Liver (tissue), 8 donors: ENCODE measurements at regions not wholly inside any gene's neighbourhood (a gene's known extent, or its start where the extent isn't known, plus 50 kb on each side); places are given as distances from the start of the nearest gene placed in this dataset.

Experiments used
- DNase-seq: peaks from one replicate; pipeline ENCODE4 v3.0.0-alpha.2; 2017; ENCODE audit warnings: low spot score
- H3K27ac ChIP-seq, 2 donors: one replicate each; pipeline ENCODE4 v1.7.0; 2013; ENCODE audit warnings: inconsistent platforms in 2 of 2, low read length in 2 of 2, control low read depth in 1 of 2, low read depth in 1 of 2, mild to moderate bottlenecking in 1 of 2
- H3K27me3 ChIP-seq, 4 donors: one replicate each; pipeline versions ENCODE4 v1.6.1 to v1.7.0; 2013; ENCODE audit warnings: low read length in 3 of 4, inconsistent platforms in 1 of 4, mild to moderate bottlenecking in 1 of 4, moderate library complexity in 1 of 4; ENCODE audit not compliant: control insufficient read depth in 4 of 4, insufficient read depth in 4 of 4
- H3K36me3 ChIP-seq, 4 donors: one replicate each; pipeline versions ENCODE4 v1.6.1 to v1.7.0; 2013; ENCODE audit warnings: low read length in 3 of 4, mild to moderate bottlenecking in 3 of 4, low read depth in 1 of 4, moderate library complexity in 1 of 4; ENCODE audit not compliant: control insufficient read depth in 4 of 4, insufficient read depth in 3 of 4
- H3K4me1 ChIP-seq, 4 donors: one replicate each; pipeline versions ENCODE4 v1.6.1 to v1.7.0; 2013; ENCODE audit warnings: low read length in 3 of 4, mild to moderate bottlenecking in 3 of 4, moderate library complexity in 1 of 4; ENCODE audit not compliant: control insufficient read depth in 4 of 4, insufficient read depth in 4 of 4
- H3K4me3 ChIP-seq, 3 donors: one replicate each; pipeline versions ENCODE4 v1.6.1 to v1.7.0; 2013; ENCODE audit warnings: low read length in 3 of 3, control low read depth in 1 of 3, low read depth in 1 of 3, mild to moderate bottlenecking in 1 of 3
- H3K9ac ChIP-seq, 2 donors: one replicate each; pipeline ENCODE4 v1.7.0; 2013; ENCODE audit warnings: low read length in 2 of 2, mild to moderate bottlenecking in 2 of 2, moderate library complexity in 2 of 2, control low read depth in 1 of 2, low read depth in 1 of 2
- H3K9me3 ChIP-seq, 4 donors: one replicate each; pipeline versions ENCODE4 v1.6.1 to v1.7.0; 2013; ENCODE audit warnings: low read length in 3 of 4; ENCODE audit not compliant: control insufficient read depth in 4 of 4
- ATF3 ChIP-seq: IDR thresholded peaks from 2 replicates; pipeline ENCODE4 v1.6.1; 2016; ENCODE audit warnings: antibody characterized with exemption
- FOXA1 ChIP-seq: IDR thresholded peaks from 2 replicates; pipeline ENCODE4 v1.6.1; 2016; ENCODE audit warnings: antibody characterized with exemption
- FOXA2 ChIP-seq: IDR thresholded peaks from 2 replicates; pipeline ENCODE4 v1.6.1; 2016; ENCODE audit warnings: antibody characterized with exemption
- GABPA ChIP-seq, 2 donors: IDR thresholded peaks in 1 of 2; conservative IDR thresholded peaks in 1 of 2; 2 replicates each; pipeline ENCODE4 v1.6.1; 2016; ENCODE audit warnings: antibody characterized with exemption in 2 of 2, mild to moderate bottlenecking in 1 of 2, moderate library complexity in 1 of 2
- JUND ChIP-seq, 2 donors: IDR thresholded peaks; 2 replicates each; pipeline ENCODE4 v1.6.1; 2016; ENCODE audit warnings: antibody characterized with exemption in 2 of 2
- MAX ChIP-seq: IDR thresholded peaks from 2 replicates; pipeline ENCODE4 v1.6.1; 2016; ENCODE audit warnings: antibody characterized with exemption
- RAD21 ChIP-seq, 2 donors: IDR thresholded peaks; 2 replicates each; pipeline ENCODE4 v1.6.1; 2016; ENCODE audit warnings: antibody characterized with exemption in 2 of 2, mild to moderate bottlenecking in 2 of 2
- RXRA ChIP-seq, 2 donors: IDR thresholded peaks; 2 replicates each; pipeline ENCODE4 v1.6.1; 2017 to 2018; ENCODE audit warnings: antibody characterized with exemption in 2 of 2, mild to moderate bottlenecking in 1 of 2
- SP1 ChIP-seq: IDR thresholded peaks from 2 replicates; pipeline ENCODE4 v1.6.1; 2018; ENCODE audit warnings: antibody characterized with exemption, mild to moderate bottlenecking
- TAF1 ChIP-seq: conservative IDR thresholded peaks from 2 replicates; pipeline ENCODE4 v1.6.1; 2016; ENCODE audit warnings: antibody characterized with exemption, mild to moderate bottlenecking
- YY1 ChIP-seq: IDR thresholded peaks from 2 replicates; pipeline ENCODE4 v1.6.1; 2016; ENCODE audit warnings: antibody characterized with exemption, mild to moderate bottlenecking
- WGBS: extraction: QIAGEN DNeasy Blood & Tissue Kit; methylation state at CpG from one replicate; pipeline ENCODE4 v1.1.7; 2013; 5-methylcytosine and 5-hydroxymethylcytosine counted together
- TF ChIP-seq, protein P1 (sequence below): fragments of 150-350 bp; IDR thresholded peaks from 2 replicates; pipeline ENCODE4 v1.5.1; 2017; ENCODE audit warnings: improper control_type of control experiment, low read depth, low read length; ENCODE audit not compliant: missing input control
- TF ChIP-seq, protein P2 (sequence below): IDR thresholded peaks from 2 replicates; pipeline ENCODE4 v1.6.1; 2016; ENCODE audit warnings: antibody characterized with exemption, mild to moderate bottlenecking
- TF ChIP-seq, protein P3 (sequence below): IDR thresholded peaks from 2 replicates; pipeline ENCODE4 v1.6.1; 2016; ENCODE audit warnings: antibody characterized with exemption
- donor health status: healthy.
- donor health status: healthy.
- donor health status: healthy.
- donor health status: healthy.
- donor health status: healthy.

GRCh38 chr6:133130863-133131262, 110.3 kb upstream of the EYA4 start:
- no peaks in the 10 kb centered on the region for H3K27me3 ChIP-seq
- TF ChIP-seq TAF1: no peak
- no peak for TF ChIP-seq RXRA (IDR thresholded peaks at IDR 0.05)
- TF ChIP-seq, protein P1, sequence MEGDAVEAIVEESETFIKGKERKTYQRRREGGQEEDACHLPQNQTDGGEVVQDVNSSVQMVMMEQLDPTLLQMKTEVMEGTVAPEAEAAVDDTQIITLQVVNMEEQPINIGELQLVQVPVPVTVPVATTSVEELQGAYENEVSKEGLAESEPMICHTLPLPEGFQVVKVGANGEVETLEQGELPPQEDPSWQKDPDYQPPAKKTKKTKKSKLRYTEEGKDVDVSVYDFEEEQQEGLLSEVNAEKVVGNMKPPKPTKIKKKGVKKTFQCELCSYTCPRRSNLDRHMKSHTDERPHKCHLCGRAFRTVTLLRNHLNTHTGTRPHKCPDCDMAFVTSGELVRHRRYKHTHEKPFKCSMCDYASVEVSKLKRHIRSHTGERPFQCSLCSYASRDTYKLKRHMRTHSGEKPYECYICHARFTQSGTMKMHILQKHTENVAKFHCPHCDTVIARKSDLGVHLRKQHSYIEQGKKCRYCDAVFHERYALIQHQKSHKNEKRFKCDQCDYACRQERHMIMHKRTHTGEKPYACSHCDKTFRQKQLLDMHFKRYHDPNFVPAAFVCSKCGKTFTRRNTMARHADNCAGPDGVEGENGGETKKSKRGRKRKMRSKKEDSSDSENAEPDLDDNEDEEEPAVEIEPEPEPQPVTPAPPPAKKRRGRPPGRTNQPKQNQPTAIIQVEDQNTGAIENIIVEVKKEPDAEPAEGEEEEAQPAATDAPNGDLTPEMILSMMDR: no peak
- TF ChIP-seq GABPA (IDR thresholded peaks at IDR 0.05 in 1 of 2, conservative IDR thresholded peaks at IDR 0.05 in 1 of 2): no peak
- TF ChIP-seq YY1: no peak
- no peak for TF ChIP-seq MAX
- TF ChIP-seq FOXA1: no peak
- WGBS: 69% methylated on average over 2 of the region's 2 CpGs
- H3K4me1 ChIP-seq: no peaks in the 10 kb centered on the region
- DNase-seq: no peak
- no peak overlapping the region for H3K4me3 ChIP-seq
- no peaks in the 10 kb centered on the region for H3K36me3 ChIP-seq
- H3K27ac ChIP-seq: no peak overlapping the region
- H3K9me3 ChIP-seq: no peaks in the 10 kb centered on the region
- no peak overlapping the region for H3K9ac ChIP-seq

GRCh38 chr6:133131621-133132465, 109.3 kb upstream of the EYA4 start:
- Histone ChIP-seq H3K4me1 (no peaks in the 10 kb centered on the region), H3K9me3 (no peaks in the 10 kb centered on the region), H3K36me3 (no peaks in the 10 kb centered on the region), H3K27me3 (no peaks in the 10 kb centered on the region), H3K4me3 (no peak overlapping the region), H3K27ac (no peak overlapping the region), H3K9ac (no peak overlapping the region)
- no peak for DNase-seq
- WGBS: 88% methylated on average over 10 of the region's 10 CpGs
- TF ChIP-seq MAX (no peak), FOXA1 (no peak)

GRCh38 chr6:133132466-133132971, 108.6 kb upstream of the EYA4 start:
- Histone ChIP-seq H3K4me3 (no peak overlapping the region), H3K27me3 (no peaks in the 10 kb centered on the region), H3K4me1 (no peaks in the 10 kb centered on the region), H3K9ac (no peak overlapping the region), H3K27ac (no peak overlapping the region), H3K9me3 (no peaks in the 10 kb centered on the region), H3K36me3 (no peaks in the 10 kb centered on the region)
- DNase-seq: no peak
- WGBS: 91% methylated on average over 12 of the region's 12 CpGs
- TF ChIP-seq RAD21 (IDR thresholded peaks at IDR 0.05) (no peak), FOXA2 (no peak), ATF3 (no peak), JUND (IDR thresholded peaks at IDR 0.05) (no peak), SP1 (no peak), RXRA (IDR thresholded peaks at IDR 0.05) (no peak), YY1 (no peak)
- TF ChIP-seq, protein P2, sequence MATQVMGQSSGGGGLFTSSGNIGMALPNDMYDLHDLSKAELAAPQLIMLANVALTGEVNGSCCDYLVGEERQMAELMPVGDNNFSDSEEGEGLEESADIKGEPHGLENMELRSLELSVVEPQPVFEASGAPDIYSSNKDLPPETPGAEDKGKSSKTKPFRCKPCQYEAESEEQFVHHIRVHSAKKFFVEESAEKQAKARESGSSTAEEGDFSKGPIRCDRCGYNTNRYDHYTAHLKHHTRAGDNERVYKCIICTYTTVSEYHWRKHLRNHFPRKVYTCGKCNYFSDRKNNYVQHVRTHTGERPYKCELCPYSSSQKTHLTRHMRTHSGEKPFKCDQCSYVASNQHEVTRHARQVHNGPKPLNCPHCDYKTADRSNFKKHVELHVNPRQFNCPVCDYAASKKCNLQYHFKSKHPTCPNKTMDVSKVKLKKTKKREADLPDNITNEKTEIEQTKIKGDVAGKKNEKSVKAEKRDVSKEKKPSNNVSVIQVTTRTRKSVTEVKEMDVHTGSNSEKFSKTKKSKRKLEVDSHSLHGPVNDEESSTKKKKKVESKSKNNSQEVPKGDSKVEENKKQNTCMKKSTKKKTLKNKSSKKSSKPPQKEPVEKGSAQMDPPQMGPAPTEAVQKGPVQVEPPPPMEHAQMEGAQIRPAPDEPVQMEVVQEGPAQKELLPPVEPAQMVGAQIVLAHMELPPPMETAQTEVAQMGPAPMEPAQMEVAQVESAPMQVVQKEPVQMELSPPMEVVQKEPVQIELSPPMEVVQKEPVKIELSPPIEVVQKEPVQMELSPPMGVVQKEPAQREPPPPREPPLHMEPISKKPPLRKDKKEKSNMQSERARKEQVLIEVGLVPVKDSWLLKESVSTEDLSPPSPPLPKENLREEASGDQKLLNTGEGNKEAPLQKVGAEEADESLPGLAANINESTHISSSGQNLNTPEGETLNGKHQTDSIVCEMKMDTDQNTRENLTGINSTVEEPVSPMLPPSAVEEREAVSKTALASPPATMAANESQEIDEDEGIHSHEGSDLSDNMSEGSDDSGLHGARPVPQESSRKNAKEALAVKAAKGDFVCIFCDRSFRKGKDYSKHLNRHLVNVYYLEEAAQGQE: no peak
- TF ChIP-seq, protein P1: no peak
- TF ChIP-seq, protein P3, sequence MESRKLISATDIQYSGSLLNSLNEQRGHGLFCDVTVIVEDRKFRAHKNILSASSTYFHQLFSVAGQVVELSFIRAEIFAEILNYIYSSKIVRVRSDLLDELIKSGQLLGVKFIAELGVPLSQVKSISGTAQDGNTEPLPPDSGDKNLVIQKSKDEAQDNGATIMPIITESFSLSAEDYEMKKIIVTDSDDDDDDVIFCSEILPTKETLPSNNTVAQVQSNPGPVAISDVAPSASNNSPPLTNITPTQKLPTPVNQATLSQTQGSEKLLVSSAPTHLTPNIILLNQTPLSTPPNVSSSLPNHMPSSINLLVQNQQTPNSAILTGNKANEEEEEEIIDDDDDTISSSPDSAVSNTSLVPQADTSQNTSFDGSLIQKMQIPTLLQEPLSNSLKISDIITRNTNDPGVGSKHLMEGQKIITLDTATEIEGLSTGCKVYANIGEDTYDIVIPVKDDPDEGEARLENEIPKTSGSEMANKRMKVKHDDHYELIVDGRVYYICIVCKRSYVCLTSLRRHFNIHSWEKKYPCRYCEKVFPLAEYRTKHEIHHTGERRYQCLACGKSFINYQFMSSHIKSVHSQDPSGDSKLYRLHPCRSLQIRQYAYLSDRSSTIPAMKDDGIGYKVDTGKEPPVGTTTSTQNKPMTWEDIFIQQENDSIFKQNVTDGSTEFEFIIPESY: no peak
